ENCODE measurements at regions not wholly inside any gene's neighbourhood (a gene's known extent, or its start where the extent isn't known, plus 50 kb on each side); places are given as distances from the start of the nearest gene placed in this dataset.

- no peak for DNase-seq (ENCODE audit: low spot score)
These were observed 62.0 kb upstream of the SMLR1 start for GRCh38 chr6:130765181-130765727.

DNA sequence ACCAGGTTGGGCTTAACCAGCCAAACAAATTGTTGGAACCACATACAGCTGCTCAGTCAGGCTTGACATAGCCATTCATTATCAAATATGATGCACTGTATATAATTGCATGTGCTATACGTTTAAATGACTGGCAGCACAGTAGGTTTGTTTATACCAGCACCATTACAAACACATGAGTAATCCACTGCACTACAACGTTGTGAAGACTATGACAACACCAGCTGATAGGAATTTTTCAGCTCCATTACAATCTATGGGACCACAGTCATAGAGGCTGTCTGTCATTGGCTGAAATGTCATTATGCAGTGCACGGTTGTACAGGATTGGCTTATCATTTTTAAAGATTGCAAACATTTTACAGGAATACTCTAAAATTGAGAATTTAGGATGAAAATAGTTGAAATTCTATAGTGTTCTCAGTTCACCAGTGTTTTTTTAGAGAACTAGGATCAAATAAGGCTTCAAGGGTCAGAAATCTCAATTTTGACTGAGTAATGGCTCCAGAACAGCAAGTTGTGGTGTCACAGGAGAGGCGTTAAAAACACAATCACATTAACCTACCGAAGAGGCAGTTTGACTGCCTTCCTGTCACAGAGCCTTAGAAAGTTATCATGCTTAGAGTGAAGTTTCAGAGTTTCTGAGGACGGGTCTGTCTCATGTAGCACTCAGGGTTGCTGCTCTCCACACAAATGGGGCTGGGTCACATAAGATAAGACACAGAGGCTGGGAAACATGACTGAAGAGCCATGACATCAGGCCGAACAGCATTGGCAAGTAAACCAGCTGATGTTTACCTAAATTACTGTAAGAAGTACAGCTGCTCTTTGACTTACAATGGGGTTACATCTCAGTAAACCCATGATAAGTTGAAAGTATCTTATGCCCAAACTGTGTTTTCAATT is 60.7 kb upstream of the SMLR1 start:
- DNase-seq (ENCODE audit: low spot score) = no peak

GRCh38 chr6:130769861-130770260 is 57.3 kb upstream of the SMLR1 start:
- no peak for DNase-seq (ENCODE audit: low spot score)

DNA sequence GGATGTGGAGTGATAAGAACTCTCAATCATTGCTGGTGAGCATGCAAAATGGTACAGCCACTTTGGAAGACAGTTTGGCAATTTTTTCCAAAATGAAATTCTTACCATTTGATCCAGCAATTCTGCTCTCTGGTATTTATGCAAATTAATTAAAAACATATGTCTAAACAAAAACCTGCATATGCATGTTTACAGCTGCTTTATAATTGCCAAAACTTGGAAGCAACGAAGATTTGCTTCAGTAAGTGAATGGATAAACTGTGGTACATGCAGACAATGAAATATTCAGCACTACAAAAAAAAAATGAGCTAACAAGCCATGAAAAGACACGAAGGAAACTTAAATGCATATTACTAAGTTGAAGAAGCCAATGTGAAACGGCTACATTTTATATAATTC is 55.5 kb upstream of the SMLR1 start:
- no peak for DNase-seq (ENCODE audit: low spot score)

DNA sequence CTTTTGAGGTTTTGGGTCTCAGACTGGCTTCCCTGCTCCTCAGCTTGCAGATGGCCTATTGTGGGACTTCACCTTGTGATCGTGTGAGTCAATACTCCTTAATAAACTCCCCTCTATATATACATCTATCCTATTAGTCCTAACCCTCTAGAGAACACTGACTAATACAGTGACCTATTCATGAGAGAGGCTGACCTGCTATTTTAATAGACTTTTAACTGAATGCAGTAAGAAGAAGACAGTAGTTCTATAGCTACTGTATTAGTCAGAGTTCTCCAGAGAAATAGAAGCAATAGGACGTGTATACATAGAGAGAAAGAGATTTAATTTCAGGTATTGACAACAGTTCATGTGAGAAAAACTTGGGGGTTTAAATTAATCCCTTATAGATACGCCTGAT is 53.3 kb upstream of the SMLR1 start:
- DNase-seq (ENCODE audit: low spot score) = no peak

DNA sequence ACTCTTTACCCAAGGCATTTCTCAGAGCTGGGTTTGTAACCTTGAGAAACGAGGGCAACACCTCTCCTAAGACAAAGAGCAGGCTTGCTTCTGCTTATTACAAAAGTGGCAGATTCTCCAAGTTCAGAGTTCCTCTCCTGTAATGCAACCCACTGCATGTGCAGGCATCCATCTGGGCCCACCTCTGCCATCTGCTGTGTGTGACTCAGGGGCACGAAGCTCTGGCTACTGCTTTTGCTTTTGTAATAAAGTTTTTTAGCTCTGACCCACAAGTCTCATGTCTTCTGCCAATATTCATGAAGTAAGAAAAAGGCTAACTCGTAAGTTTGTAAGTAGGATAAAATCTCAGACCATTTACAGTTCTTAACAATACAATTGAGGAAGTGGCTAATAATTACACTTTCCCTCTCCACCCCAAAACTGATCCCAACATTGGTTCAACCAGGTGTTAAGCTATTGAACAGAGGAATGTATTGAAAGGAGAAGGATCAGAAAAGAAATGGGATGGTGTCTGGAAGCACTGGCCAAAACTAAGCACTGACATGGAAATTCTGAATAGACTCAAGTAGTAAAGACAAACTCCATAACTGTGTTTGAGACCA is 51.7 kb upstream of the SMLR1 start:
- no peak for DNase-seq (ENCODE audit: low spot score)

DNA sequence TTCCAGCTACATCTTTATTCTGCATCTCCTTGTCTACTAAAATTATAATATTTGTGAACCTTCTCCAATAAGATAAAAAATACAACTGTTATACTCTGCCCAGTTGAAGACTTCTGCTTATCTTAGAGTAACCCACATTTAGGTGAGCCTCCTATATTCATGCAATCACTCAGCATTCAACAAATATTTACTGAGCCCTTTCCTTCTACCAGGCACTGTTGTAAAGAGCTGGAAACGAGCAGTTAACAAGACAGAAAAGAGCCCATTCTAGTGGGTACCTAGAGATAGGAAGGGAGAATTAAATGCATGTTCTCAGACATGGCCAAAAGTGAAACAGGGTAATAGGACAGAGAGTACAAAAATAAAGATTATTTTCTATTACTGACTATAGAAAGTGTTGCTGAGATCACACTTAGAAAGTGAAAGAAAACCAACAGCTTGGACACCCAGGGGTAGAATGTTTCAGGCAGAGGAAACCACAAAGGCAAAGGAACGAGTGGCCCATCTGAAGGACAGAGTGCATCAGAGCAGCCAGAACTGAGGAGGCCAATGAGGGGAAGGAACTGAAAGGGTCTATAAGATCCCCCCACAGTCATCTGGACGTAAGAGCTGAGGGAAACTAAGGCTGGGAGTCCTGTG is 50.8 kb upstream of the SMLR1 start:
- no peak for DNase-seq (ENCODE audit: low spot score)

All from hepatic stellate cell (primary cell).